ENCODE measurements at regions not wholly inside any gene's neighbourhood (a gene's known extent, or its start where the extent isn't known, plus 50 kb on each side); places are given as distances from the start of the nearest gene placed in this dataset.
"Not testable (repeated sequence)": the region's sequence is repeated elsewhere in the genome, so short reads cannot be mapped to it uniquely, and the experiment has no call there.

DNA sequence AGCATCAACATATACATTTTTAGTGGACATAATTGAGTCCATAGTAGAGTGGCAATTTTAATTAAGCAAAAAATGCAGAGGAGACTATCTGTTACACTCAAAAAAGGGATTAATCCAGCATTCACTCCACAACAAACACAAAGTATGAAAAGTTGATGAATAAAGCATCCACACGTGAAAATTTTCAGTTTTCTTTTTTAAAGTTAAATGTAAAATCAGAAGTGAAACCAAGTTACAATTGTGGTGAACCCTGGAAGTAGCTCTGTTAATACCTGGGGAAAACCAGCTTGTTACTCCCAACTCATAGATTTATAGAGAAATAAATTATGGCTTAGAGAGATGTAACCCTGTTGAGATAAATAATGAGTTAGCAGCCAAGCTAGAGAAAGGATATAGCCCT lies 807.8 kb downstream of the TRIB2 start:
- no peak for TF ChIP-seq CTCF (IDR thresholded peaks at IDR 0.05; ENCODE audit: low read depth, low read length, missing control alignments)
- DNase-seq (ENCODE audit: low read depth) = no peak
- H3K4me3 ChIP-seq (ENCODE audit: low read depth, low read length) = no peak overlapping the region
- in situ Hi-C loops (cut with HindIII; ENCODE audit: low sequenced_read_pairs) = no loop called here

GRCh38 chr2:13531735-13532410 lies 815.1 kb downstream of the TRIB2 start:
- in situ Hi-C loops (cut with HindIII; ENCODE audit: low sequenced_read_pairs); DNase-seq (ENCODE audit: low read depth); H3K4me3 ChIP-seq (ENCODE audit: low read depth, low read length): not testable (repeated sequence)

DNA sequence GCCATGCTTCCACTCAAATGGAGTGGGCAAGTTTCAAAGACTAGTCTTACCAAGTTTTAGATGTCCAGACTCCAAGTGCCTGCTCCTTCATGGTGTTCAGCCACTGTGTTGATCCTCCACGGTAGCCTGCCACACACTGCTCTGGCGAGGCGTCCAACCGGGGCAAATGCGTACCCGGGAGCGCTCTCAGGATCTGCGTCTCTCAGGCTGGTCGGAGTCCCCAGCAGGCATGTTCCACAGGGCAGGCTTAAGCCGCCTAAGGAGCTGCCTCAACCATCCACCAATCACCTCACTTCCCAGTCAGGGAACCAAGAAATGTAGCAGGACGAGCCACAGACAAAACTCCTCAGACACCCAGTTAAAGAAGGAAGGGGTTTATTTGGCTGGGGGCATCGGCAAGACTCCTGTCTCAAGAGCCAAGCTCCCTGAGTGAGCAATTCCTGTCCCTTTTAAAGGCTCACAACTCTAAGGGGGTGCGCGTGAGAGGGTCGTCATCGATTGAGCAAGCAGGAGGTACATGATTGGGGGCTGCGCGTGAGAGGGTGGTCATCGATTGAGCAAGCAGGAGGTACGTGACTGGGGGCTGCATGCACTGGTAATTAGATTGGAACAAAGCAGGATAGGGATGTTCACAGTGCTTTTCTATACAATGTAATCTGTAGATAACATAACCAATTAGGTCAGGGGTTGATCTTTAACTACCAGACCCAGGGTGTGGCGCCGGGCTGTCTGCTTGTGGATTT lies 816.2 kb downstream of the TRIB2 start:
- in situ Hi-C loops (cut with HindIII; ENCODE audit: low sequenced_read_pairs); H3K4me3 ChIP-seq (ENCODE audit: low read depth, low read length); DNase-seq (ENCODE audit: low read depth): not testable (repeated sequence)

DNA sequence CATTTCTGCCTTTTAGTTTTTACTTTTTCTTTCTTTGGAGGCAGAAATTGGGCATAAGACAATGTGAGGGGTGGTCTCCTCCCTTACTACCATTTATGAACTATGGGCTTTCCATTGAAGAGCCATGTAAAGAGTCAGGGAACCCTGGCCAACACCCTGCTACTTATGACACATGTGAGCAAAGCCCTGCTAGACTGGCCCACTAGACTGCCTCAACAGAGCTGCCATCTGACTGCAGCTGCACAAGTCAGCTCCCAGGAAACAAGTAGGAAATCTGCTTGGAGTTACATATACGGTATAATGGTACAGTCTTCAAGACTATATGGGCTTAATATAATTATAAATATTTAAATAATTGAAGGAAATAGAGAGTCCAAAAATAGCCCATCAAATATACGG lies 816.8 kb downstream of the TRIB2 start:
- in situ Hi-C loops (cut with HindIII; ENCODE audit: low sequenced_read_pairs) = no loop called here
- TF ChIP-seq CTCF (IDR thresholded peaks at IDR 0.05; ENCODE audit: low read depth, low read length, missing control alignments) = no peak
- no peak for DNase-seq (ENCODE audit: low read depth)
- H3K4me3 ChIP-seq (ENCODE audit: low read depth, low read length) = no peak overlapping the region

- H3K4me3 ChIP-seq (ENCODE audit: low read depth, low read length) = no peak overlapping the region
- DNase-seq (ENCODE audit: low read depth) = no peak
- no peak for TF ChIP-seq CTCF (IDR thresholded peaks at IDR 0.05; ENCODE audit: low read depth, low read length, missing control alignments)
- in situ Hi-C loops (cut with HindIII; ENCODE audit: low sequenced_read_pairs) = no loop called here
These were observed 820.2 kb downstream of the TRIB2 start for GRCh38 chr2:13536941-13537340.

GRCh38 chr2:13537771-13538349 lies 821.1 kb downstream of the TRIB2 start:
- in situ Hi-C loops (cut with HindIII; ENCODE audit: low sequenced_read_pairs) = no loop called here

DNA sequence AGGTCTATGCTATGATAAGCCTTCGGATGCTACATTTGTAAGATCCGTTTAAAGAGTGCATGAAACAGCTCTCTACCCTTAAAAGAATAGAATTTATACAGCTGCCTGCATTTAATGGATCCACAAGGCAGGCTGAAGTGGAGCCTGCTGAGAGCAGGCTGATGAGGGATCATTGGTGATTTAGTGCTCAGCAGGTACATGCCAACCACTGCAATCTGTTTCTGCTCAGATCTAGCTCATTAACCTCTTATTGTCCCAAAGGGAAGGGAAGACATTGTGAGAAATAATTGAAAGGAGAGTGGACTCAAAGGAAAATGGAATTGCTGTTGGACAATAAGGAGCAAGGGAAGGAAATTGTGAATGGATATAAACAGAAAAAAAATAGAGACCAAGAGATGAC lies 822.6 kb downstream of the TRIB2 start:
- no peak for DNase-seq (ENCODE audit: low read depth)
- no peak for TF ChIP-seq CTCF (IDR thresholded peaks at IDR 0.05; ENCODE audit: low read depth, low read length, missing control alignments)
- H3K4me3 ChIP-seq (ENCODE audit: low read depth, low read length) = no peak overlapping the region
- in situ Hi-C loops (cut with HindIII; ENCODE audit: low sequenced_read_pairs) = no loop called here

More at GRCh38 chr2:13537771-13538349, 821.1 kb downstream of the TRIB2 start:
- no peak for DNase-seq (ENCODE audit: low read depth)
- TF ChIP-seq CTCF (IDR thresholded peaks at IDR 0.05; ENCODE audit: low read depth, low read length, missing control alignments) = no peak
- H3K4me3 ChIP-seq (ENCODE audit: low read depth, low read length) = no peak overlapping the region

Data from astrocyte of the cerebellum (primary cell).